CD4-positive, CD25-positive, alpha-beta regulatory T cell (primary cell): ENCODE measurements at regions not wholly inside any gene's neighbourhood (a gene's known extent, or its start where the extent isn't known, plus 50 kb on each side); places are given as distances from the start of the nearest gene placed in this dataset.

Experiments
- ATAC-seq, 2 donors: fragments of 150-1000 bp; cut with Tn5 transposase; one replicate each; pipeline ENCODE4 v1.10.0; 2021; ENCODE audit warnings: low read depth in 2 of 2, moderate number of reproducible peaks in 2 of 2, moderate library complexity in 1 of 2
- DNase-seq, 3 donors: peaks; one replicate each; pipeline versions ENCODE4 v3.0.0 to v3.0.0-alpha.2; 2012 to 2022; ENCODE audit warnings: mixed read lengths in 1 of 3
- H3K27ac ChIP-seq: one replicate; pipeline ENCODE4 v1.7.0; 2013; ENCODE audit warnings: mild to moderate bottlenecking, low read length; ENCODE audit not compliant: insufficient read depth, poor library complexity, severe bottlenecking
- H3K27me3 ChIP-seq: one replicate; pipeline ENCODE4 v1.7.0; 2013; ENCODE audit warnings: low read length; ENCODE audit not compliant: control insufficient read depth, insufficient read depth
- H3K36me3 ChIP-seq: one replicate; pipeline ENCODE4 v1.7.0; 2013; ENCODE audit warnings: mild to moderate bottlenecking, low read length, moderate library complexity; ENCODE audit not compliant: control insufficient read depth, insufficient read depth
- H3K4me1 ChIP-seq: 2 replicates; pipeline ENCODE4 v1.7.0; 2013; ENCODE audit warnings: mild to moderate bottlenecking, low read length; ENCODE audit not compliant: insufficient read depth, control insufficient read depth, poor library complexity, severe bottlenecking
- H3K4me3 ChIP-seq: one replicate; pipeline ENCODE4 v1.7.0; 2013; ENCODE audit warnings: low read depth, mild to moderate bottlenecking, low read length, moderate library complexity
- H3K9me3 ChIP-seq, 2 experiments: 1 replicate in 1 of 2; 2 replicates in 1 of 2; pipeline ENCODE4 v1.7.0; 2013; ENCODE audit warnings: low read length in 2 of 2, mild to moderate bottlenecking in 1 of 2, moderate library complexity in 1 of 2; ENCODE audit not compliant: control insufficient read depth in 2 of 2
- H3K27ac Mint-ChIP-seq, 3 donors: one replicate each; pipeline ENCODE4 v1.8.0; 2020 to 2022; ENCODE audit warnings: mild to moderate bottlenecking in 3 of 3, mixed read lengths in 3 of 3, moderate library complexity in 2 of 3
- H3K27me3 Mint-ChIP-seq: one replicate; pipeline ENCODE4 v1.8.0; 2022; ENCODE audit warnings: mild to moderate bottlenecking, mixed read lengths
- H3K36me3 Mint-ChIP-seq: one replicate; pipeline ENCODE4 v1.8.0; 2020; ENCODE audit warnings: mixed read lengths
- H3K4me1 Mint-ChIP-seq, 4 donors: one replicate each; pipeline ENCODE4 v1.8.0; 2020 to 2022; ENCODE audit warnings: mixed read lengths in 4 of 4, mild to moderate bottlenecking in 1 of 4
- H3K4me3 Mint-ChIP-seq, 4 donors: one replicate each; pipeline ENCODE4 v1.8.0; 2020 to 2022; ENCODE audit warnings: mild to moderate bottlenecking in 4 of 4, mixed read lengths in 4 of 4, moderate library complexity in 3 of 4
- H3K9me3 Mint-ChIP-seq, 7 donors: one replicate each; pipeline ENCODE4 v1.8.0; 2020 to 2022; ENCODE audit warnings: mixed read lengths in 7 of 7, mild to moderate bottlenecking in 3 of 7, moderate library complexity in 2 of 7

- H3K27me3 Mint-ChIP-seq = peaks cover 11% of the 10 kb centered on the region
- no peak for ATAC-seq
- peaks cover 0 to 4% (median 0%) of the 10 kb centered on the region in 4 donors for H3K4me1 Mint-ChIP-seq
- Histone ChIP-seq H3K9me3 (no peaks in the 10 kb centered on the region), H3K27me3 (peaks cover 4% of the 10 kb centered on the region), H3K4me1 (no peaks in the 10 kb centered on the region), H3K27ac (no peak overlapping the region), H3K4me3 (no peak overlapping the region), H3K36me3 (no peaks in the 10 kb centered on the region)
- DNase-seq = no peak
- no peak overlapping the region for H3K27ac Mint-ChIP-seq
- no peaks in the 10 kb centered on the region for H3K36me3 Mint-ChIP-seq
- no peak overlapping the region for H3K4me3 Mint-ChIP-seq
- H3K9me3 Mint-ChIP-seq = peaks cover 0 to 6% (median 0%) of the 10 kb centered on the region in 7 donors
Observed at GRCh38 chr5:3199962-3200755, 395.5 kb upstream of the IRX1 start.

- H3K27me3 ChIP-seq = peaks cover 4% of the 10 kb centered on the region
- H3K36me3 Mint-ChIP-seq = no peaks in the 10 kb centered on the region
- H3K4me1 ChIP-seq = no peaks in the 10 kb centered on the region
- H3K27me3 Mint-ChIP-seq = peaks cover 11% of the 10 kb centered on the region
- H3K27ac Mint-ChIP-seq = no peak overlapping the region
- H3K4me1 Mint-ChIP-seq = peaks cover 0 to 4% (median 0%) of the 10 kb centered on the region in 4 donors
- H3K27ac ChIP-seq = no peak overlapping the region
- H3K9me3 Mint-ChIP-seq = peaks cover 0 to 6% (median 0%) of the 10 kb centered on the region in 7 donors
- ATAC-seq = no peak
- DNase-seq = no peak
- H3K9me3 ChIP-seq = no peaks in the 10 kb centered on the region
- H3K36me3 ChIP-seq = no peaks in the 10 kb centered on the region
- no peak overlapping the region for H3K4me3 Mint-ChIP-seq
- no peak overlapping the region for H3K4me3 ChIP-seq
Observed at GRCh38 chr5:3198074-3198449, 397.6 kb upstream of the IRX1 start.

GRCh38 chr5:3197304-3198073, 398.1 kb upstream of the IRX1 start:
- no peak overlapping the region for H3K27ac Mint-ChIP-seq
- Histone ChIP-seq H3K4me1 (no peaks in the 10 kb centered on the region), H3K4me3 (no peak overlapping the region), H3K36me3 (no peaks in the 10 kb centered on the region), H3K9me3 (no peaks in the 10 kb centered on the region), H3K27ac (no peak overlapping the region), H3K27me3 (peaks cover 4% of the 10 kb centered on the region)
- peaks cover 0 to 6% (median 0%) of the 10 kb centered on the region in 7 donors for H3K9me3 Mint-ChIP-seq
- DNase-seq (no peak), ATAC-seq (no peak)
- H3K4me1 Mint-ChIP-seq = peaks cover 0 to 4% (median 0%) of the 10 kb centered on the region in 4 donors
- H3K36me3 Mint-ChIP-seq = no peaks in the 10 kb centered on the region
- no peak overlapping the region for H3K4me3 Mint-ChIP-seq
- H3K27me3 Mint-ChIP-seq = peaks cover 11% of the 10 kb centered on the region

GRCh38 chr5:3195994-3196393, 399.6 kb upstream of the IRX1 start:
- no peak overlapping the region for H3K4me3 ChIP-seq
- H3K27ac ChIP-seq = no peak overlapping the region
- no peaks in the 10 kb centered on the region for H3K36me3 Mint-ChIP-seq
- no peaks in the 10 kb centered on the region for H3K9me3 ChIP-seq
- ATAC-seq (no peak), DNase-seq (no peak)
- no peaks in the 10 kb centered on the region for H3K4me1 ChIP-seq
- H3K36me3 ChIP-seq = no peaks in the 10 kb centered on the region
- H3K27me3 ChIP-seq = peaks cover 4% of the 10 kb centered on the region
- H3K27ac Mint-ChIP-seq = no peak overlapping the region
- H3K9me3 Mint-ChIP-seq = peaks cover 0 to 2% (median 0%) of the 10 kb centered on the region in 7 donors
- peaks cover 0 to 4% (median 0%) of the 10 kb centered on the region in 4 donors for H3K4me1 Mint-ChIP-seq
- peaks cover 11% of the 10 kb centered on the region for H3K27me3 Mint-ChIP-seq
- no peak overlapping the region for H3K4me3 Mint-ChIP-seq

- DNase-seq (no peak), ATAC-seq (no peak)
- H3K27ac ChIP-seq = no peak overlapping the region
- H3K9me3 ChIP-seq = no peaks in the 10 kb centered on the region
- Mint-ChIP-seq H3K4me1 (peaks cover 0 to 4% (median 0%) of the 10 kb centered on the region in 4 donors), H3K36me3 (no peaks in the 10 kb centered on the region), H3K27ac (no peak overlapping the region), H3K27me3 (peaks cover 11% of the 10 kb centered on the region), H3K9me3 (peaks cover 0 to 2% (median 0%) of the 10 kb centered on the region in 7 donors), H3K4me3 (no peak overlapping the region)
- H3K4me1 ChIP-seq = no peaks in the 10 kb centered on the region
- peaks cover 4% of the 10 kb centered on the region for H3K27me3 ChIP-seq
- H3K4me3 ChIP-seq = no peak overlapping the region
- no peaks in the 10 kb centered on the region for H3K36me3 ChIP-seq
Observed at GRCh38 chr5:3194684-3195083, 400.9 kb upstream of the IRX1 start.

GRCh38 chr5:3194271-3194670, 401.4 kb upstream of the IRX1 start:
- Histone ChIP-seq H3K4me1 (no peaks in the 10 kb centered on the region), H3K4me3 (no peak overlapping the region), H3K9me3 (no peaks in the 10 kb centered on the region), H3K27me3 (peaks cover 4% of the 10 kb centered on the region), H3K36me3 (no peaks in the 10 kb centered on the region), H3K27ac (no peak overlapping the region)
- no peak for DNase-seq
- no peak overlapping the region for H3K4me3 Mint-ChIP-seq
- H3K4me1 Mint-ChIP-seq = peaks cover 0 to 4% (median 0%) of the 10 kb centered on the region in 4 donors
- ATAC-seq = no peak
- H3K27ac Mint-ChIP-seq = no peak overlapping the region
- peaks cover 0 to 2% (median 0%) of the 10 kb centered on the region in 7 donors for H3K9me3 Mint-ChIP-seq
- H3K36me3 Mint-ChIP-seq = no peaks in the 10 kb centered on the region
- H3K27me3 Mint-ChIP-seq = peaks cover 11% of the 10 kb centered on the region

GRCh38 chr5:3191585-3191984, 404.0 kb upstream of the IRX1 start:
- no peak for DNase-seq
- no peaks in the 10 kb centered on the region for H3K4me1 Mint-ChIP-seq
- H3K27ac Mint-ChIP-seq = no peak overlapping the region
- Histone ChIP-seq H3K9me3 (no peaks in the 10 kb centered on the region), H3K36me3 (no peaks in the 10 kb centered on the region), H3K4me1 (no peaks in the 10 kb centered on the region), H3K4me3 (no peak overlapping the region), H3K27ac (no peak overlapping the region), H3K27me3 (no peaks in the 10 kb centered on the region)
- no peaks in the 10 kb centered on the region for H3K27me3 Mint-ChIP-seq
- peaks cover 0 to 4% (median 0%) of the 10 kb centered on the region in 7 donors for H3K9me3 Mint-ChIP-seq
- H3K4me3 Mint-ChIP-seq = no peak overlapping the region
- H3K36me3 Mint-ChIP-seq = no peaks in the 10 kb centered on the region
- ATAC-seq = no peak
